Left ventricle myocardium superior (tissue), 1 donor: ENCODE measurements at regions not wholly inside any gene's neighbourhood (a gene's known extent, or its start where the extent isn't known, plus 50 kb on each side); places are given as distances from the start of the nearest gene placed in this dataset.
A peak's percentile ranks its signal among the peaks of the same experiment; 100 is the strongest.
"Not testable (repeated sequence)": the region's sequence is repeated elsewhere in the genome, so short reads cannot be mapped to it uniquely, and the experiment has no call there.

Experiments used
- ATAC-seq: fragments of 200-7000 bp; cut with Tn5 transposase; one replicate; pipeline ENCODE4 v1.9.1; 2020; ENCODE audit warnings: mild to moderate bottlenecking, moderate library complexity
- DNase-seq: peaks from one replicate; pipeline ENCODE4 v3.0.0-alpha.2; 2020
- intact Hi-C: fragments of 100-400 bp; cut with micrococcal nuclease; formaldehyde crosslinking; loops from one replicate; pipeline ENCODE4 v1.11.0; 2022
- donor health status: DM: no; HTN: yes; CAD: no; lungs with severe emphysema.

DNA sequence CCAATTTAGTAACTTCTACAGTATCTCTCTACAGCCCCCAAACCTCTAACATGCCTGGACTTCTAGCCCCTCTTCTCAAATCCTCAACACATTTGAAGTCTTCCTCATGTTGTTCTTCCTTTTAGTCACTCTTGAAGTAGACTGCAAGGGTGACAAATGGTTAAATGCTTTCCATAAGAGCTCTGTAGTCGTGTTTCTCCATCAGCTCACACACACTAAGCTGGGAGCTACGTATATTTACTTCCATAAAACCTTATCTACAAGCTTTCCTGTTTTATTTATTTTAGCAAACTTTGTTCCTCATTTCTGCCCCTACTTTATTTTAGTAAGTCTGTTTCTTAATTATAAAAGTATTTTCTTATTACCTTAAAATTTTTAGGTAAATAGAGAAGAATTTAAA, 49.9 kb upstream of the NOTCH2NLA start:
- intact Hi-C loops, DNase-seq: not testable (repeated sequence)
- ATAC-seq: peak; percentile 34
